BE2C (cell line): ENCODE measurements at regions not wholly inside any gene's neighbourhood (a gene's known extent, or its start where the extent isn't known, plus 50 kb on each side); places are given as distances from the start of the nearest gene placed in this dataset.

Source experiments
- DNase-seq: peaks from one replicate; pipeline ENCODE4 v3.0.0-alpha.2; 2020
- H3K27me3 ChIP-seq: fragments of 250-450 bp; sonication (Bioruptor Pico); 2 replicates; pipeline ENCODE4 v1.5.1; 2020; ENCODE audit warnings: mild to moderate bottlenecking
- H3K36me3 ChIP-seq: fragments of 250-450 bp; sonication (Bioruptor Pico); 2 replicates; pipeline ENCODE4 v1.5.1; 2020; ENCODE audit warnings: mild to moderate bottlenecking
- H3K4me1 ChIP-seq: fragments of 250-450 bp; sonication (Bioruptor Pico); 2 replicates; pipeline ENCODE4 v1.5.1; 2020
- H3K4me3 ChIP-seq: 2 replicates; pipeline ENCODE4 v1.5.1; 2011; ENCODE audit warnings: low read depth, low read length
- H3K9me3 ChIP-seq: fragments of 250-450 bp; sonication (Bioruptor Pico); 2 replicates; pipeline ENCODE4 v1.5.1; 2020
- CTCF ChIP-seq: IDR thresholded peaks from 2 replicates; pipeline ENCODE4 v1.5.1; 2012; ENCODE audit warnings: mild to moderate bottlenecking, low read depth, low read length

- no peaks in the 10 kb centered on the region for H3K4me1 ChIP-seq
Observed at GRCh38 chr2:225998116-225998515, 598.6 kb downstream of the NYAP2 start.

GRCh38 chr2:225996462-225996828, 596.9 kb downstream of the NYAP2 start:
- Histone ChIP-seq H3K9me3 (no peaks in the 10 kb centered on the region), H3K27me3 (no peaks in the 10 kb centered on the region), H3K4me1 (no peaks in the 10 kb centered on the region), H3K36me3 (no peaks in the 10 kb centered on the region), H3K4me3 (no peak overlapping the region)
- no peak for TF ChIP-seq CTCF
- no peak for DNase-seq

More at GRCh38 chr2:225998116-225998515, 598.6 kb downstream of the NYAP2 start:
- Histone ChIP-seq H3K4me3 (no peak overlapping the region), H3K27me3 (no peaks in the 10 kb centered on the region), H3K9me3 (no peaks in the 10 kb centered on the region), H3K36me3 (no peaks in the 10 kb centered on the region)
- no peak for TF ChIP-seq CTCF
- DNase-seq: no peak

- Histone ChIP-seq H3K4me3 (no peak overlapping the region), H3K4me1 (no peaks in the 10 kb centered on the region), H3K9me3 (no peaks in the 10 kb centered on the region), H3K36me3 (no peaks in the 10 kb centered on the region), H3K27me3 (no peaks in the 10 kb centered on the region)
- no peak for TF ChIP-seq CTCF
- DNase-seq: no peak
Observed at GRCh38 chr2:225995796-225996461, 596.4 kb downstream of the NYAP2 start.

DNA sequence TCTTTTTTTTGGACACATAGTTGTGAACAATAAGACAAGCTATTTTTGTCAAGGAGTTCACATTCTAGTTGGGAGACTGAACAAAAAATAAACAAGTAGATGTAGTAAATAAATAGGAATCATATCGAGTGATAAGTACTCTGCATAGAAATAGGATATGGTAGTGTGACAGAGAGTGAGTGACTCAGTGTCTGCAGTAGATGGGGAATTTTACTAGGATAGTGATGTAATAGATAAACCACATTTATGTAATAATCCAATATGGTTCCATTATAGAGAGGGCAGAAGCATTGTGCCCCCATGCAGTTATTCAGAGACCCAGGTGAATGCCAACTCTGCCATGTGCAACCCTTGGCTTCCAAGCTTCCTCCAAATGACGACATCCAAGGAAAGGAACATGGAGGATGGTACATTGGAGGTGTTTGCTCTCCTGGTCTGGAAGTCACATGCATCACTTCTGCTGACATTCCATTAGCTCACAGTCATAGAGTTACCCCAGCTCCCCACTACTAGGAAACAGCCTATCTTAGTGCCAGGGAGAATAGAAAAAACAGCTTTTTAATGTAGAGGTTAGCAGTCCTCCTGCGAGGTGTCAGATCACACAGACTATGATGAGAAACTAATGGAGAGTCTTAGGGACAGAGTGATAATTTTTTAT, 595.4 kb downstream of the NYAP2 start:
- Histone ChIP-seq H3K9me3 (no peaks in the 10 kb centered on the region), H3K4me3 (no peak overlapping the region), H3K4me1 (no peaks in the 10 kb centered on the region), H3K27me3 (no peaks in the 10 kb centered on the region), H3K36me3 (no peaks in the 10 kb centered on the region)
- TF ChIP-seq CTCF: no peak
- no peak for DNase-seq

DNA sequence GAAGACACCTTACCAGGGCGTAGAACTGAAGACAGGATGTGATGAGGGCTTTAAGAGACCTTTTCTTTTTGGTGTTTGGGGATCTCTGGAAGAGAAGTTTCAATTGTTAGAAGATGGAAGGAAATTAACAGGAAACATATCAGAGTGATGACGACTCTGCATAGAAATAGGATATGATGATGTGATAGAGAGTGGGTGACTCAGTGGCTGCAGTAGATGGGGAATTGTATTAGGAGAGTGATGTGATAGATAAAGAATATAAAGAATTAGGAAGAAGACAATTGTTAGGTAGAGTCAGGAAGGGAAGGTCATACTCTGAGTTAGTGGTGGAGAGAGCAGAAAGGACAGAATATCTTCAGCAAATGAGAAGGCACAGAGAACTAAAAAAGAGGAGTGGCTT, 593.9 kb downstream of the NYAP2 start:
- no peaks in the 10 kb centered on the region for H3K9me3 ChIP-seq
- no peaks in the 10 kb centered on the region for H3K4me1 ChIP-seq
- H3K4me3 ChIP-seq: no peak overlapping the region
- no peak for DNase-seq
- no peaks in the 10 kb centered on the region for H3K36me3 ChIP-seq
- no peak for TF ChIP-seq CTCF
- H3K27me3 ChIP-seq: no peaks in the 10 kb centered on the region

DNA sequence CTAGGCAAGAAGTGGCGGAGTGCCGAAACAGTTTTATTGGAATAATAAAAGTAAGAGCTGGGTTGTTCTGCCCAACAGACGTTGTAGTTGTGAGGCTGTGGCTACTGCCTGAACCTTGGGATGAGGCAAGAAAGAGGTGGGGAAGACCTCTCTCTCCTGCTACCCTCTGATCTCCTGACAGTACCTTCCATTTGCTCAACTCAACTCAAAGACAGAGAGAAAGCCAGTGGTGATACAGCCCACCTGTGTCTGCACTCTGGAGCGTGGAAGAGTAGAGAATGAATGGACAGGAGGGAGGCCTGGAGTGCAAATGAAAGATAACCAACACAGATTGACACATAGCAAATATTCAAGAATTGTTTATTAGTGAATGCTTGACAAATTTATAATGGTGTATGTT, 590.3 kb downstream of the NYAP2 start:
- Histone ChIP-seq H3K27me3 (no peaks in the 10 kb centered on the region), H3K36me3 (no peaks in the 10 kb centered on the region), H3K9me3 (no peaks in the 10 kb centered on the region), H3K4me3 (no peak overlapping the region), H3K4me1 (no peaks in the 10 kb centered on the region)
- DNase-seq: no peak
- TF ChIP-seq CTCF: no peak
